HG03575 (cell line): ENCODE measurements at regions not wholly inside any gene's neighbourhood (a gene's known extent, or its start where the extent isn't known, plus 50 kb on each side); places are given as distances from the start of the nearest gene placed in this dataset.

ENCODE experiments used
- ATAC-seq: cut with Tn5 transposase; IDR thresholded peaks from one replicate; pipeline ENCODE4 v1.9.1; 2021; ENCODE audit not compliant: unreplicated experiment, insufficient number of reproducible peaks, low FRiP score; ENCODE audit errors: extremely low read depth

DNA sequence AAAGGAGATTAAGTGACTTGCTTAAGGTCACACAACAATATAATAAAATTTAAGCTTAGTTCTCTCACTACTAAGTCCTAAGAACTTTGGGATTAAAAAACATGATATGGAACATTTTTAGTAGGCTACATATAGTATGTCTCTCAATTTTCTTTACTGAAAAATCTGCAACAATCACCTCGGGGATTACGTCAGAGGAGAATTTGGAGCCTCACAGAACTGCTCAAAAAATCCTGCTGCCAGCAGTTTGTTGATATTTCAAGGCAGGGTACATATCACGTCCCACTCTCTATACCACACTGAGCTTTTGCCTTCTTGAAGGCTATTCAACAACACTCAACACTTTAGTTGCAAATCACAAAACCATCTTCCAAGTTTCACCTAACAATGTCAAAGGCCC is 561.6 kb upstream of the BTBD3 start:
- ATAC-seq = no peak

DNA sequence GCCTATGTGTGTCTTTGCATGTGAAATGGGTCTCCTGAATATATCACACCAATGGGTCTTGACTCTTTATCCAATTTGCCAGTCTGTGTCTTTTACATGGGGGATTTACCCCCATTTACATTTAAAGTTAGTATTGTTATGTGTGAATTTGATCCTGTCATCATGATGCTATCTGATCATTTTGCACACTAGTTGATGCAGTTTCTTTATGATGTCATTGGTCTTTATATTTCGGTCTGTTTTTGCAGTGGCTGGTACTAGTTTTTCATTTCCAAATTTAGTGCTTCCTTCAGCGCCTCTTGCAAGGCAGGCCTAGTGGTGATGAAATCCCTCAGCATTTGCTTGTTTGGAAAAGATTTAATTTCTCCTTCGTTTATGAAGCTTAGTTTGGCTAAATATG is 555.2 kb upstream of the BTBD3 start:
- no peak for ATAC-seq

DNA sequence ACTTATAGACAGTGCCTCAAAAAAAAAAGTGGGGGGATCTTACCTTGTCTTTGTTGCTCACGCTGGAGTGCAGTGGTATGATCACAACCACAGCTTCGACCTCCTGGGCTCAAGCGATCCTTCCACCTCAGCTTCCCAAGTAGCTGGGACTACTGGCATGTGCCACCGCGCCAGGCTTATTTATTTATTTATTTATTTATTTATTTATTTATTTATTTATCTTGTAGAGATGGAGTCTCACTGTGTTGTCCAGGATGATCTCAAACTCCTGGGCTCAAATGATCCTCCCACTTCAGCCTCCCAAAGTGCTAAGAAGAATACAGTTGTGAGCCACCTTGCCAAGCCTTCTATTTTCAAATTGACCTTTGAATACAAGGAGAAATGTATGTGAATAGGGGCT is 553.0 kb upstream of the BTBD3 start:
- no peak for ATAC-seq

DNA sequence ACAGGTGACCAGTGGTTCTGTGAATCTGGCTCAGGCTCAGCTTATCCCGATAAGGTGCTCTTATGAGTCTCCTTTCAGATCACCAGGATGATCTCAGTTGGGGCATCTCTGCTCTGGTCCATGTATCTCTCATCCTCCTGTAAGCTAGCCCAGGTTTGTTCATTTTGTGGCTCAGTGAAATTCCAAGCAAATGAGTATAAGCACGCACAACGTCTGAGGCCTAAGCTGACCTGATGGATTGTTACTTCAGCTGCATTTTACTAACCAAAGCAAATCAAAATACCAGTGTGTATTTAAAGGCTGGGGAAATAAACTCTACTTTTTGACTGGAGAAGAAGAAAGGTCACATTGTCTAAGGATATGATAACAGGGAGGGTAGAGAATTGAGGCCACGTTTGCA is 551.0 kb upstream of the BTBD3 start:
- no peak for ATAC-seq

DNA sequence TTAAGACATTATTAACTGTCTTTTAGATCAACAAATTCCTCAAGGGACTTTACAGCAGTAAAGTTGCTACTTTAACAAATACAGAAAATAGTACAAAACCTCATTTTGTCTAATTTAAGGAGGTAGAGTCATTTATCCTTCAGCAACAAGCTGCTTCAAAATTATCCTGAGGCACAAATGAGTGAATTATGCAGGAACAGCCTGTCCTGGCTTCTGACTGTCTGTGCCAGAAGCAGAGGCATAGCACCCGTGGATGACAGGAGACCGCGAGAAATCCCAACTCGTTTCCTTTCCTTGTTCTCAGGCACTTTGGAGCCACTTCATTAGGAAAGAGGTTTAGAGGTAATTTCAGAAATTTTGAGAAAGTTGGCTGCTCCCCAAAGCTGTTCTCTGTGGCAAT is 549.2 kb upstream of the BTBD3 start:
- no peak for ATAC-seq

DNA sequence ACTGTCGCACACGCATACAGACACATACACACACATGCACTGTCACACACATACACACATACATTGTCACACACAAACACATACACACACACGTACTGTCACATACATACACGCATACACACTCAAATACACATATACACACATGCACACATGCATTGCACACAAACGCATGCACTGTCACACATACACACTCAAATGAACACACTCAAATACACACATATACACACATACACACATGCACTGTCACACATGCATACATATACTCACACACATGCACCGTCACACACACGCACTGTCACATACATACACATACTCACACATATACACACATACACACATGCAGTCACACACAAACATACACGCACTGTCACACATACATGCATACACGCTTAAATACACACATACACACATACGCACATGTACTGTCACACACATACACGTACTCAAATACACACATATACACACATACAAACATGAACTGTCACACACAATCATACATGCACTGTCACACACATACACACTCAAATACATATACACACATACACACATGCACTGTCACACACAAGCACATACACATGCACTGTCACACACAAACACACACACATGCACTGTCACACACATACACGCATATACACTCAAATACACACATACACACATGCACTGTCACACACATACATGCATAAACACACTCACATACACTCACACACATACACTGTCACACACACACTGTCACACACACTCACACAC is 548.6 kb upstream of the BTBD3 start:
- ATAC-seq = no peak

DNA sequence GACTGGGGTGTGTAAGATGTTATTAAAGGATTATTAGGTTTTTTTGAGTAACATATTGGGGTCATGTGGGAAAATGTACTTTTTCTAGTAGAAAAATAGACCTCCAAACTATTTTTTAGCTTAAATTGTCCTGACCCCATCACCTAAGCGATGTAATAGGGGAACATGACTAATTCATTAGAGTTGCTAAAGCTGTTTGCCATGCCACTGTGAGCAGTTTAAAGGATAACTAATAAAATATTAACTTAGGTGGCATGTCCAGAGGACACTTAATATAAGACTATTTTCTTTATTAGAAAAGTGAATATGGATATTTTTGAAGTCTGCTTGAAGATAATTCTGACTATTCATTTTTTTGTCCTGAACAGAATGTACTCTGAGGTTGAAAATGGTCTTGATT is 545.9 kb upstream of the BTBD3 start:
- no peak for ATAC-seq

DNA sequence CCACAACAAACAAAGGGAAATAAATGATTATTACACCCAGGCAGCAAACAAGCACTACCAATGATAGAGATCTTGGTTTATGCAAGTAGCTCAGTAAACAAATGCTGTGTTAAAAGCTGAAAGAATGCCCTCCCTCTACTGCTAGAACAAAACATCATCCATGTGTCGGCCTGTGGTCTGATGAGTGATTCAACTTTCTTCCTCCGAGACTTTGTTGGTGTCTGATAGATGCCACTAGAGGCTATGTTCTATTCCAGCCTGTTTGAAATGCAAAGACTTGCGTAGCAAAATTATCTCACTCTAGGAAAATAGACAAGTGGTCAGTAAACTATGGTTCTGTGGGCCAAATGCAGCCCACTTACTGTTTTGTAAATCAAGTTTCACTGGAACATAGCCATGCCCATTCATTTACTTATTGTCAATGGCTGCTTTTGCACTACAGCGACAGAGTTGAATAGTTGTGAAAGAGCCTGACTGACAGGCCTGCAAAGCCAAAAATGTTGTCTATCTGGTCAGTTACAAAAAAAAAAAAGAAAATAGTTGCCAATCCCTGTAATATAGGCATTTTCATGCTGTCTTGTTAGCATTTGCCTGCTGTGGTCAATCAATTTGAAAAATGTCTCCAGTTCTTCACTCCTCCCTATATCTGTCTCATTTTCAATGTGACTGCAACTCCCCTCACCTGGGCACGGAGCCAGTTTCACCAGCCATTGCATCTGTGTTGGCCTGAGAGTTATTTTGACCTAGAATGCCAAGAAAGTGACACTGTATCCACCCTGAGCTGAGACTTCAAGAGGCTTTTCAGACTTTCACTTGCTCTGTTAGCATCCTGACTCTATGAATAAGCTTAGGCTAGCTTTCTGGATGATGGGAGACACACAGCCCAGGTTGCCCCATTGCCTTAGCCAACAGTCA is 544.6 kb upstream of the BTBD3 start:
- no peak for ATAC-seq

DNA sequence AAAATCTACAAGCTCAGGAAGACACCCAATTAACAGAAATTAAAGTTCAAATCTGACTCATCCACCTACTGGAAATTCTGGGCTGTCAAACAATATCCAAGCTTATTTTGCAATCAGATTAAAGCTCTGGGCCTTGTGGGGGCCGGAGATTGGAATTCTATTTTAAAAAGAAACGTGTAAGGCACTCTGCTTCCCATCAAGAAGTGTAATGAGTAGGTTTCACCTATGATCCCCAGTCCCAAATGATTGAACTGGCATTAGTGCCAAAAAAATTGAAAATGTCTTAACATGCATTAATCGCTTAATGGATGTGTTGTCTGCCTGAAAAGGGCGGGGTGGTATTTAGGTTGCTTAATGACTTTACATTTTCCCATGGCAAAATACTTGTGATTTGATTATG is 542.4 kb upstream of the BTBD3 start:
- no peak for ATAC-seq

DNA sequence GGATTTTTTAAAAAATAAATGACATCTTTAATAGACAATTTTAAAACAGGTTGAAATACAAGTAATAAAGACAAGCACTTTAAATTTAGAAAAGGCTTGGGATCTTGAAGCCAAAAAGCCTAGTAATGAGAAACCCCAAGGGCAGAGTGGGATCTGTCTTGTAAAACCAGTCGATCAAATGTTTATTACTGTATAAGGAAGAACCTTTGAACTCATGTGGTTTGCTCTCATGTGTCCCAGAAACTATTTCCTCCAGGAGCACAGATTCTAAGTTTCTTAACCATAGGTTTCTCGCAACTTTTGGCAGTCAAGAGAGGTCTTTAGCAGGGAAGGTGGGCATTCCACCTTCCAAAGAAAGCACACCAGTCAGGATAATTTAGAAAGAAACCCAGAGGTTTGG is 541.7 kb upstream of the BTBD3 start:
- ATAC-seq = no peak

DNA sequence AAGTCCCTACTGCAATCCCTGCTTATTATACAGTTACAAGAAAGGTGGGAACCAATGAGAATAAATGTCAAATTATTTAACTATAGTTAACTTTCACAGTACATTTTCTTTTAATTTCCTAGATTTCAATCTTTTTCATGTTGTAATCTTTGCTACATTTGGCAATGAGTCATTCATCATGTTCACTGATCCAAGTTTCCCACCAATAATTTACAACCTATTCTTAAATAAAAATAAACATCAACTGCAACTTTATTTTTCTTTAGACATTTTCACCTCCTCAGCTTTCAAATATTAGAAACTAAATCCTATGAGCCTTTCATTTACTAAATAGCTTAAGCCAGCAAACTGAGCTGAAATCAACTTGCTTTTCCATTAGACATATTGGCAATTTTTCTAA is 541.3 kb upstream of the BTBD3 start:
- ATAC-seq = no peak

DNA sequence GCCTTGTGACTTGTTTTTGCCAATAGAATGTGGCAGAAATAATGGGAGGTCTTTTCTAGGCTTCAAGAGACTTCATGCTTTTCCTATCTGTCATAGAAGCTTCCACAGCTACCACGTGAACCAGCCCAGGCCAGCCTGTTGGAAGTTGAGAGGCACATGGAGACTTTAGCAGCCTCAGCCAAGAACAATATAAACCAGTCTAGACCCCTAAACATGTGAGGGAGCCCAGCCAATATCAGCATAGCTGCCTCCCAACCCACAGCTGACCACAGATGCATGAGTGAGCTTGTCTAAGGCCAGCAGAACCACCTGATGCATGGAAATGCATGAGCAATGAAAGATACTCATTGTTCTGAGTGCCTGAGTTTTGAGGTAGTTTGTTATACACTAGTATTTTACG is 540.7 kb upstream of the BTBD3 start:
- no peak for ATAC-seq

DNA sequence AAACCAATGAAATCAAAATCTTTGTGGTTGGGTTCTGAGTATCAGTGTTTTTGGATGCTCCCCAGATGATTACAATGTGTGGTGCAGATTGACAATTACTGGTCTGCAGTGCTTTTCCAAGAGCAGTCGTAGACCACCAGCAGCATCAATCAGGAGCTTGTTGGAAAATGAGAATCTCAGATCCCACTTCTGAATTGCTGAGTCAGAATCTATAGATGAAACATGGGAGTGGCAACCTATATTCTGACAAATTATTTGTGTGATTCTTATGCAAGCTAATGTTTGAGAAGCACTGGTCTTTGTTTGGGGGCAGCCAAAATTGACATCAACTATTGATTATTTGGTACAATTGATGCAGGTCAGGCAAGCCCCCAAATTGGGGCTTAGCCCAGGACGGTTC is 539.9 kb upstream of the BTBD3 start:
- no peak for ATAC-seq

DNA sequence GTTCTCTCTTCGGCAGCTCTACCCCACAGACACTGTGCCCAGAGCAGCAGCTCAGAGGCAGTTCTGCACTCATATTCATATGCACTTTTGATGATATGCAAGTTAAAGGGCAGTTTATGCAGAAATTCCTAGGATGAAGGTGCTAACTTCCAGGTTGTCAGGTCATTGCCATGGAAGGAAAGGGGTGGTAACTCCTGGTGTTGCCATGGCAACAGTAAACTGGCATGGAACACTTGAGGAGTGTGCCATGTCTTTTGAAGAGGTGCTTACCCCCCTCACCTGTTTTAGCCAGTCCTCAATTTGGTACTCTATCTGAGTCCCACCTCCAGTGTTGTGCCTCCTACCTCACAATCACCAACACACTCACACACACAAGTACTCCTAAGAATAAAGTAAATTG is 539.4 kb upstream of the BTBD3 start:
- no peak for ATAC-seq

DNA sequence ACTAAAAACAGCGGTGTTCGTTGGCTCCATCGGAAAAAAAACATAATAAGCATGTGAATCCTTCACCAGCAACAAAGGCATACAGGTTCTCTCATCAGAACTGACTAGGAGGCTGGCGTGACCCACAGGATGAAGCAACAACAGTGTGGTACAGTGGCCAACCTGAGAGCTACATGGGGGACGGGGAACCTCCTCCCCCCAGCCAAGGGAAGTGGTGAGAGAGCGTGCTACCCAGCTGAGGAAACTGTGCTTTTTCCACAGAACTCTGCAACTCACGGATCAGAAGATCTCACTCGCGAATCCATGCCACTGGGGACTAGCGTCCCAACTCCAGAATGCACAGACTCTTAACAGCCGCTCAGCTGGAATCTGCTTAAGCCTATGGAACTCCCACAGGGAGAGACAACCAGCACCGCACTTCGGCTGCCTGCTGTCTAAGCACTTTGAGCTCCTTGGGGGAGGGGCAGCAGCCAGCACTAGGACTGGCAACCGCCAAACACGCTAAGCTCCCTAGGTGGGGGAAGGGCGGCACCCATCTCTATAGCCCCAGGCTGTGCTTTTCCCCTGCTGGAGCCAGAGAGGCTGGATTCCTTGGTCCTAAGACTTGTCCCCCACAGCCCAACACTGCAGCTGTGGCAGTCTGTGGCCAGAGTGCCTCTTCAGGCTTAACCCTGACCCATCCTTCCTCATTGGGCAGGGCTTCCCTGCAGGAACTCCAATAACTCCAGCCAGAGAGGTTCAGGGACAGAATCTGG is 538.3 kb upstream of the BTBD3 start:
- no peak for ATAC-seq

DNA sequence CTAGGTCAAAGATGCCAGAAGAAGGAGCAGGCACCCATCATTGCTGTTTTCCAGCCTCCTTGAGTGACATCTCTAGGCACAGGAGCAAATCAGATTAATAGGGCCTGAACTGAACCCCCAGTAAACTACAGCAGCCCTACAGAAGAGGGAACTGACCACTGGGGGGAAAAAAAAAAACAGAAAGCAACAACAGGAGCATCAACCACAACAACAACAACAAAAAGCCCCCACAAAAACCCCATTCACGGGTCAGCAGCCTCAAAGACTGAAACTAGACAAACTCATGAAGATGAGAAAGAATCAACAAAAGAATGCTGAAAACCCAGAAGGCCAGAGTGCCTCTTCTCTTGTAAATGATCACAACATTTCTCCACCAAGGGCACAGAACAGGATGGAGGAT is 537.4 kb upstream of the BTBD3 start:
- no peak for ATAC-seq

DNA sequence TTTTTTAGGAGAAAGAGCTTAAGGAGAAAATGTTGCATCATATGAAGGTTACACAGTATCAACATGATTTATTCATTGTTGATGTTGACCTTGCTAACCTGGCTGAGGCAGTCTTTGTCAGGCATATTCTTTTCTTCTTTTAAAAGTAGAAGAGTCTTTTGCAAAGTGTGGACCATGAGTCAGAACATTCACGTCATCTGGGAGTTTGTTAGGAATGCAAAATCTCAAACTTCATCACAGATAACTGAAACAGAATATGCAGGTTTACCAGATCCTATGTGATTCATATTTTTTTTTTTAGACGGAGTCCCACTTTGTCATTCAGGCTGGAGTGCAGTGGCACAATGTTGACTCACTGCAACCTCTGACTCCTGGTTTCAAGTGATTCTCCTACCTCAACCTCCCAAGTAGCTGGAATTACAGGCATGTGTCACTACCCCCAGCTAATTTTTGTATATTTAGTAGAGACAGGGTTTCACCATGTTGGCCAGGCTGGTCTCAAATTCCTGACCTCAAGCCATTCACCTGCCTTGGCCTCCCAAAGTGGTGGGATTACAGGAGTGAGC is 530.4 kb upstream of the BTBD3 start:
- ATAC-seq = no peak

DNA sequence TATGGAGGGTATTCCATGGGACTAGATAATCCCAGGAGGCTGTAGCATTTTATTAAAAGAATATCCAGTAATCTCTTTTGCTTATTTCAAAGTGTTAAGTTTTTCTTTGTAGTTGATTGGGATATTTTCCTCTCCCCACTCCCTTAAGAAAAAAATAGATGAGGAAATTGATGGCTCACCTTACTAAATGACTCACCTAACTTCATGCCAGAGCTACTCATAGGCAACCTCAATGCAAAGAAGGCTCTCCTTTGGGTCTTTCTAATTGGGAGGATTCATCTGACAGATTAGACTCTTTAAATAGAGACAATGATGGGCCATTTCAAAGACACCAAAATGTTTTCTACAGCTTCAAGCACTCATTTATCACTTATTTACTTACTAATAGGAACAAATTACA is 528.5 kb upstream of the BTBD3 start:
- ATAC-seq = no peak

DNA sequence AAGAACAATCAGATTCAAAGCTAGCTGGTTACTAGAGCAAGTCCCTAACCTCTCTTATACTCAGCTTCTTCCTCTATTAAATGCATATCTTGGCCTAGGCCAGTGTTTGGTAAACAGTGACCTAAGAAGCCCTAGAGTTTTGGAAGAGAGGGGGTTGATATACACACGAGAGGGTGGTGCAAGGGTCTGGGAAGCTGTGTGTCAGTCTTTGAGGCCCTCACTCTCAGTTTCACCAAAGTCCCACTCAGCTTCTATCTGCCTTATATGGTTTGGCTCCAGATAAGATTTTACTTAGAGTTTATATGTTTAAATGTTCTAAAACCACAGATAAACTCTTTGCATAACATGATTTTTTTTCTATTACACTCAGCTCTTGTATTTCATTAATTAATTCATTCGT is 526.1 kb upstream of the BTBD3 start:
- ATAC-seq = no peak
